ENCODE measurements at regions not wholly inside any gene's neighbourhood (a gene's known extent, or its start where the extent isn't known, plus 50 kb on each side); places are given as distances from the start of the nearest gene placed in this dataset.
A peak's percentile ranks its signal among the peaks of the same experiment; 100 is the strongest.

DNA sequence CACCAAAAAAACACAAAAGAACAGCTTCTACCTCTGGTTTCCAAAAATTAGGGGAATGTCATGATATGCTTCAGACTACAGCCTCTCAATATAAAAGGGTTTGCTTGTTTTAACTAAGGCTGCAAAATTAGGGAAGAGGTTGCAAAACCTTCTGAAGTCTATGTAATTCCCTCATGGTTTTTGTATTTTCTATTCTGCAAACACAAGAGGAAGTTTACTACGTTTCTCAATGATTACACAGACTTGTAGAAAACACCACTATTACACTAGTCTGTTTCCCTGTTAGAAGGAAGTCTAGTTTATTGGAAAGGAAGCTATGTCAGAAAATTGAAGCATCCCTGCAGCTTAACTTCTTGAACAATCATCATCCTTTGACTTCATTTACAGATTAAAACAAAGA lies 229.7 kb upstream of the FMN2 start:
- DNase-seq (ENCODE audit: low spot score in 2 of 2), result no peak
- FAIRE-seq, result no peak

DNA sequence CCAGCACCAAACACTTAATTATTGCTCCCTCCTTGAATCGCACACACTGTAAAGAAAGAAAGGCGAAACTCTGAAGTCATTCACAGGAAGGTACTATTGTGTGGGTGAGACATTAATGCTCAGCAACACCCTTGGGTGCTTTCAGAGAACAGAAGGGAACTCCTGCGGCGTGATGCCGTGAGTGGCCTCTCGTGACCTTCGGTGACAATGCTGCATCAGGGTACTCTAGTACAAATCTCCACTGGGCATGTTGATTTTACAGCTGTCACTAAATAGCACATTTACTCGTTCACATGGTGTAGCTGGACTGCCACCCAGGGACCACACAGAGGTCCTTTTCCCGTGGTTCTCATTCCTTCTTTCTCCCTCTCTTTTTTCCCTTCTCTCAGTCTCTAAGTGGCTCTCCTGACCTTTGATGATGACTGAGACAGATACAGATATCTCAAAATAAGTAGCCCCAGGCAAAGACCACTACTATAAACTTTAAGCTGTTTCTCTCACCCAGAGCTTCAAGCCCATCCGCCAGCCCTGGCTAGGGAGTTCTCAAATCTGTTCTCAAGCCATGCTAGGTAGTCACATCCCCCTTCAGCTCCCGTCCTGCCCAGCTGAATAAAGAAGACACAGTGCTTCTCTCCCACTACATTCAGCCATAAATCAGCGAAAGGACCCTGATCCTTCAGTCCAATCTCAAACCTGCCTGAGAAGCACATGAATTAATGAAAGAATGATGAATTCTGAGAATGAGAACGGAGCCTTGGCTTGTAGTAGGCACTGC lies 223.4 kb upstream of the FMN2 start:
- FAIRE-seq (no peak), DNase-seq (ENCODE audit: low spot score in 2 of 2) (no peak)

DNA sequence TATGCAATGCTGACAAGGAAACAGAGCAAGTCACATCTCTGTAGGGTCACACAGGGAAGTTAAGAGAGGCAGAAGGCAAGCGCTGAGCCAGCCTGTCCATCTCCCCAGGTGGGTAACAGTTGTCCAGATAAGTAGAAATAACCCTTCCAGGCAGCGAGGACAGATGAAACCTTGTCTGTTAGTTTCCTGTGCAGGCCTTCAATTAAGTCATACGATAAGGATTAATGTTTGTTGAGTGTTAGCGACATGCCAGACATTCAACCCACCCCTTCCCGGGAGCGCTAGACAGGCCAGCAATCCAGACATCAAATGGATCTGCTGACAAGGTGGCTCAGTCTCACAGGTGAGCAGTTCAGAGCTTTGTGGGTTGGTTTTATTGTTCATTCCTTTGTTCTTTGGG lies 221.5 kb upstream of the FMN2 start:
- no peak for FAIRE-seq
- DNase-seq (ENCODE audit: low spot score in 2 of 2), result no peak

DNA sequence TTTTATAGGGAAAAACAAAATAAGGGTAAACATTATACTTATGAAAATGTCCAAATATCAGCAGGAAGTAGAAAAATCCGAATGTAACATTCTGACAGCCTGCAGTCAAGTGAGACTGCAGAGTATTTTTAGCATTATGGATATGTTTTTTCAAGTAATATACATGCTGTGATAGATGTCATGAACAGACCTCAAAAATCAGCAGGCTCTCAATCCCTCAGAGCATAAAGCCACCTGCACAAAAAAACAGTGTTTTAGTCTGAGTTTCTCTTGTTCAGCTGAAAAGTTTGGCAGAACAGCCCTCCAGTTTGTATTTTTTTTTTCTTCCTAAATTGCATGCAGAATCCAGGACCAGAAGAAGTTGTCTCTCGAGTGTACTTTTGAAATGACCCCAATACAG lies 219.1 kb upstream of the FMN2 start:
- FAIRE-seq (no peak), DNase-seq (ENCODE audit: low spot score in 2 of 2) (no peak)

DNA sequence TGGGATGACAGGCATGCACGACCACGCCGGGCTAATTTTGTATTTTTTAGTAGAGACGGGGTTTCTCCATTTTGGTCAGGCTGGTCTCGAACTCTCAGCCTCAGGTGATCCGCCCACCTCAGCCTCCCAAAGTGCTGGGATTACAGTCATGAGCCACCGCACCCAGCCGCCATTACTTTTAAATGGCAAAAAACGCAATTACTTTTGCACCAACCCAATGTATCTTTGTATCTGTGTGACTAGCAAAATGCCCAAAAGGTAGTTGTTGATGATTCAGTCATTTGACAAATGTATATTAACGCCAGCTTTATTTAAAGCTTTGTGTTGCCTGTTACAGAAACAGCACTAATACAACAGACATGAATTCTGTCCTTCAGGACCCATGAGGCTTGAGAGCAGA lies 216.9 kb upstream of the FMN2 start:
- no peak for FAIRE-seq
- DNase-seq (ENCODE audit: low spot score in 2 of 2), result no peak

DNA sequence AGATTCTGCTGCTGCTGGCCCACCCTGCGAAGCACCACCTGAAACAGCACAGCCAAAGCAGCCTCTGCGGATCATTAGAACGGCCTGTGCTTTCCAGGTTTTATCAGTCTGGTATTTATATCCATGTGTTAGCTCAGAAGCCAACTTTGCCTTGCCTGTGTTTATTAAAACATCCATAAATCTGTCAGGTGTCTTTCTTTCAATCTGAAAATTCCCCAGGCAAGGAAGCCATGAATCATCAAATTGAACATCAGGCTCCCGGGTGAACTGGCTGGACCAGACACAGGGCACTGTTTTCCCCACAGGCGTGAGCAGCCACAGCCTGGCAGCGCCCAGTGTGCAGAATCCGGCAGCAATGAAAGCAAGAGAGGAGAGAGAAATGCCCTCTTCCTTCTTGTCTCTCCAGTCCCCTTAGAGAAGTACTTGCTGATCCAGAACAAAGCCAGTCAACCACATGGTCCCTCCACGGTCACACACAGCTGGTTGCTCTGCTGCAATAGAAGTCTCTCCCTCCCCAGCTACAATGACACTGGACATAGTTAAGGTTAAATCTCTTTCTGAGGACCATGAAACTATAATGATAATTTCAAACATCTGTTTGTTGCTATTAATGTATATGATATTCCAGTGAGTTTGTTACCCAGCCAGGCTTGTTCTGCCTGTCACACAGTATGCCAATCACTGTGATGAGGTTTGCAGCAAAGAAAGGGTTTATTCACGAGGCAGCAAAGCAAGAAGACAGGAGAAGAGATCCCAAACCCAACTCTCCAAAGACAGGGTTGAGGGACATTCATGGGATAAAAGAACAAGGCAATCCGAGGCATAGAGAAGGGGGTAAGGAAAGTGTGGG lies 212.1 kb upstream of the FMN2 start:
- DNase-seq (ENCODE audit: low spot score in 2 of 2), result no peak
- no peak for FAIRE-seq

DNA sequence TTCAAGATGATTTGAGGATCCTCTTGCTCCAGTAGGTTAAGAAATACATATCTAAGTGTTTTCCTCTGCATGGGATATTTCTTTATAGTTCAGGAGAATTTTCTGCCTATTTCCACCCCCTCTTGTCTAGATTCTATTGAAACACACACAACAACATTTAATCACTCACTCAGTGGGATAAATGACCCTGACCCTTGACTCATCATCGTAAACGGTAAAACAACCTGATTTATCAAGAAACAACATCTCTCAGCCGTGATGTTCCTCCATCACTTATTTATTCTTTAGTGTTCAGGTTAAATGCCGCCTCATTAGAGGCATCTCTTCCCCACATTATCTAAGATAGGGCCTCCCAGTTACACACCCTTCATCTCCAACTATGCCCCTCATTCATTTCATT lies 208.7 kb upstream of the FMN2 start:
- FAIRE-seq, result no peak
- no peak for DNase-seq (ENCODE audit: low spot score in 2 of 2)

DNA sequence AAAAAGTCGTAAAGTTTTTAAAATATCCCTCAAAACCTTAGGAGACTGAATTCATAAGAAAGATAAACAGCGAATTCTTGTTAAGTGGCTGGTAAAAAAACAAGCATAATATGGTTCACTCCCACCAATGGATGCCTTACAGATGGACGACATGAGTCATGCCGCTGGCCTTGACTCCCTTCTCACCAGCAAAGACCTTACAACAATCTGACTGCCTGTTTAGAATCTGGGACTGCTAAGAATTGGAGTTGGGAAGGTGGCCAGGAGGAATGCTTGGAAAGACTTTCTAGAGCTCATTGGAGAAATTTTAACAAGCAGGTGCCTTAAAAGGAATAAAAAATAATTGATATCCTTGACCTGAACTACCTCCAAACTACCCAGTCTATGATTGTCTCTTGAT lies 206.9 kb upstream of the FMN2 start:
- DNase-seq (ENCODE audit: low spot score in 2 of 2) (no peak), FAIRE-seq (no peak)

DNA sequence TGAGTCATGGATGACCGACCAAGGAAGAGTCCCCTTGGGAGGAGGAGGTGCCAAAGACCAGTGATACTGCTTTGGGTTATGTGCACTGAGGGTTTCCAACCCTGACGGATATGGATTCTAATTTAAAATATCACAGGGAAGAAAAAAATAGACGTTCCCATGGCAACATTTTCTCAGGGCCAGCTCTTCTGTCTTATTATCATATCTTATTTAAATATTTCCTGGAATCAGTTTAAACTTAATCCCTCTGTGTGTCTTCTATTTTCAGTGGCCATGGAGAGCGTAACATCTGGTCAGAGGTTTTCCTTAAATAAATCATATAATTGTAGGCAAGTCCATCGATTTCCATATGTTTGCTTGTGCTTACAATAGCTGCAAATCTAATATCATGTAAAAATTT lies 205.4 kb upstream of the FMN2 start:
- FAIRE-seq (no peak), DNase-seq (ENCODE audit: low spot score in 2 of 2) (no peak)

DNA sequence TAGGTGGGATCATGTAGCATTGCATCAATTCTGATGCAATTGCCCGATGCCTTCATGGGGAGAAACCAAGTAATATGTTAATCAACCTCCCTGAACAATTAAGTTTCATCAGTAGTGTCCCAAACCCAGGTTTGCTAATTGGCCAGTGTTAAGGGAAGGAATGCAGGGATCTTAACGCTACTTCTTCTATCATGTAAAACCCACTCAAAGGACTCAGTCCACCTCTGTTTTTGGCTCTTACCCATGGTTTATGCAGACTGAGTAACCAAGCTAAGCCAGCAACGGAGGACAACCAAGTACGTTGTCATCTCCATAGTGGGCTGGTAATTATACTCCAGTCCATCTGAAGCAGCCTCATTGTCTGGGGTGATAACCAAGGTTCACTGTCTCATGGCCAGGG lies 203.0 kb upstream of the FMN2 start:
- DNase-seq (ENCODE audit: low spot score in 2 of 2) (no peak), FAIRE-seq (no peak)

DNA sequence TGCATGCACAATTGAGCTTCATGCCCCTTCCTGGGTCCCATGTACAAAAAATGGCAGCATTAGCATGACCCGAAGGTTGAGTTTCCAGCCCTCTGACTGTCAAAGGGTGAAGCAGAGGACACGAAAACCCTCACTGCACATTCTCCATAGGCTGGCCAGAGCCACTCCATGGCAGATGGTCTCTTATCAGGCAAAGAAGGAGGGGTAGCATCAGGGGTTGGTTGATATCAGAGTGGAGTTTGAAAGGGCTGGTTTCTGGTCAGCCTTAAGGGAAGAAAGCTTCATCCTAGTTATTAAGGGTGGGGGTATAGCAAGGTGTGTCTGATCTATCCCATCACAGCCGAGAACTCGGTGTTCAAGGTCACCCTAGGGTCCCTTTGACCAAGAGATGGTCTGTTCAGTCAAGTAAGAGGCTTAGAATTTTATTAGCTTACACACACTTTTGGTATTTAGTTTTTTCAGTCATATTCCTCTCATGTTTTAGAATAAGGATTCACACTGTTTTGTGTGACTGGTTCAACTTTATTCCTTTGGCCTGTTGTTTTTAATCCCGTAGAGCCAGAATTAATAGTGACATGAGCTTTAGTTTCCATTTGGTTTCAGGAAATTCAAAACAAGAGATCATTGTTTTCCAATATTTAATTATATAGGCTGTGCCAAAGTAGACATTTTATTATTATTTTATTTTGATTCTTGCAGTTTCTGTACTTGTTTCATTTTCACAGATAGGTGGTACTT lies 199.9 kb upstream of the FMN2 start:
- FAIRE-seq (no peak), DNase-seq (ENCODE audit: low spot score in 2 of 2) (no peak)

DNA sequence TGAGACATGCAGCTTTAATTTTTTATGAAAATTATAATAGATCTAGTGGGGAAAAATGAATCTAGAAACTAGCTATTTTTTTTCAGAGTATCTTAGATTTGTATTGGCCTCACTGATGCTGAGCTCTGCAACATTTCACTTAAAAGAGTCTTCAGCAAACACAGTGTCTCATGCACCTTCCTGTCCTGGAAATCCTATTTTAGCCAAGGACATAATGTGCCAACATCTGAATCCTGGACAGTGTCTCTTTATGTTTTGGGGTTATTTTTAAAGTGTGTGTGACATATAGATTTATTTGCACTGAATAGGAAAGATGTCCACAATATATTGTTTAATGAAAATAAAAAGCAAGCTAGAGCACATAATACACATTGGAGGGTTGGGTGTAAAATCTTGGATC lies 199.1 kb upstream of the FMN2 start:
- FAIRE-seq, result no peak

DNA sequence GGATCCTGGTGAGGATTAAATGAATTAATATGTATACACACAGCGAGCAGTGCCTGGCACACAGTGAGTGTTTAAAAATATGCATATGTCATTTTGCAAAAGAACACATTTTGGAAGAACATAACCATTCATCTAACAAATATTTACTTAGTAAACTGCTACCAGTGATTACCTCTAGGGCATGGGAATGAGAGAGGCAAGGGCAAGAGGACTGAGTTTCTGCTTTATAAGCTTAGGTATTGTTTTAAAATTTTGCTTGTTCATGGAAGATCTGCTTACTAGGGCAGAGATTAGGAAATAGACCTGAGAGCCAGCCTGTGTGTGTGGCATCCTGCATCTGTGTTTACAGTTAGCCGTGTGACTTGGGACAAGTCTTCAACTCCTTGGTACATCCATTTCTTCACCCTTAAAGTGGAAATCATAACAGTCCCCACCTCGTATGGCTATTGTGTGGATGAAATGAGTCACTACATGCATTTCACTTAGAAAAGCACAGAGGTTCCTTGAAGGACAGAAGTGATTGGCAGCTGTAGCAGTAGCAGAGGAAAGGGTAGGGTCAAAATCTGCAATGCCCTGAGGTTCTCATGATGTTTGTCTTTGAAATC lies 198.5 kb upstream of the FMN2 start:
- DNase-seq (ENCODE audit: low spot score in 2 of 2) (no peak), FAIRE-seq (no peak)

More for the DNA sequence above, 199.1 kb upstream of the FMN2 start:
- no peak for DNase-seq (ENCODE audit: low spot score in 2 of 2)

DNA sequence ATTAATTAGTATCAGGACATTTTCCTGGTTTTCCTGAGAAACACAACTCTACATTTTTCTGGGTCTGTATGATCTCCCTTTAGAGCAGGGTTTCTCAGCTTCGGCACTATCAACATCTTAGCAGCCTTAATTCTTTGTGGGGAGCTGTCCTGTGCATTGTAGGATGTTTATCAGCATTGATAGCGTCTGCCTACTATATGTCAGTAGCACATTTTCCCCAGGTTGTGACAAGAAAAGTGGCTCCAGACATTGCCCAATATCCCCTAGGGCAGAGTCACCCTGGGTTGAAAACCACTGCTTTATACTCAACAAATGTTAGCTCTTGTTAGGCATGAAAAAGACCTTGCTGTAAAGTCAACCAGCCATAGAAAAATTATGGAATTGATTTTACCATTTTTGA lies 195.1 kb upstream of the FMN2 start:
- DNase-seq (ENCODE audit: low spot score in 2 of 2), result no peak

DNA sequence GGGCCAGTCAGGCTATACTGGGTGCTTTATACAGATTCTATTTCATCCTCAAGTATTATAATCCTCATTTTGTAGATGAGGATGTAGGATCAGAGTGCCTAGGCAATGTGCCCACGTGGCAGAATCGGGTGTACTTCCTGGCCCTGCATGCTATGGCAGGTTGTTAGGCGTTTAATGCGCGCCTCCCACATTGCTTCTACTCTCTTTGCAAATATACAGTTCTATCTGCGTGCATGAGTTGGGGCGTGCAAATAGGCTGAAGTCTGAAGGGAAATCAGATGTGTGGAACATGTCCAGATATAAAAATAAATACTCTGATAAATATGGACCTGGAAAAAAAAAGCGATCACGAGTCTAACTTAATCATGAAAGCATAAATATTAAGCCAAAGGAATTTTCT lies 194.7 kb upstream of the FMN2 start:
- DNase-seq (ENCODE audit: low spot score in 2 of 2) (no peak), FAIRE-seq (no peak)

More for the DNA sequence above, 195.1 kb upstream of the FMN2 start:
- FAIRE-seq, result no peak

DNA sequence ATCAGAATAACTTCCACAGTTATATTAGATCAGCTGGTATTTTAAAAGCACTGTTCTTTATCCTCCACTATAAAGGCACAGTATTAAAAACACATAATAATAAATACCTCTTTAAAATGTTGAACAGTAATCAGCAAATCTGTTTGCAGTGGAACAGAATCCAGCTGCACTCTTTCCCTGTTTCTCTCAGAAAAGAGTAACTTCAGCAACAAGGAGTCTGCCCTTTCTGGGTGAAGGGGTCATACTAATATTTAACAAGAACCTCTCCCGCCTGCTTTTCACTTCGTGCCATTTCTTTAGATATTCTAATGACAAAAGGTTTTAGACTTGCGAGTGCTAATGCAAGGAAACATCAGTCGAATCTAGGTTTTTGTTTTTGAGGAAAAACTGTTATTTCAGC lies 194.2 kb upstream of the FMN2 start:
- no peak for DNase-seq (ENCODE audit: low spot score in 2 of 2)
- FAIRE-seq, result no peak

DNA sequence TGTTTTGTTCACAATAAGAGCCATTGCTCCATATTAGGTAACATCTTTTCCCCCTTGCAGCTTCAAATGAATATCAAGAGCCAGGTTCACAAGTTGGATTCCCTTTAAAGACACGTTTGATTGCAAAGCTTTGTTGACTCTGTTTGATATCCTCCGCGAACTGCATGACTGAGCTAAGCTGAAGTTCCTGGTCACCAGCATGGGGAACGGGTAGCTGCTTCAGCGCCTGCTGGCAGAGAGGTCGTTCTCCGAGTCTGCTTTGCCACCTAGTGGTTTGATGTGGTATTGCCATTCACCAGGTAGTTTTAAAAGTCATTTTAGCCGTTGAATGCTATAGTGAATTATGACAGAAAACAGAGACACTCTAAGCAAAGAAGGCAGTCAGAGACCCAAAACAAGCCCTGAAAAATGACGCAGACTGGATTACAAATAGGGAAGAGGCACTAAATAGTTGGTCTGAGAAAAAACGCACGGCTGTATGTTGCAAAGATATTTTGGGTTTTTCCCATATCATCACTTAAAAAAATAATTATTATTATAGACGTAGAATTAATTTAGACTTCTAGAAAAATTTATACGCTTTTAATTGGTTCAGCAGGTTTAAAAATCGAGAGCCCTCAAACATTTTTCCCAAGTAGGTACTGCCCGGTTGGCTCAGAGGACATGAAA lies 193.5 kb upstream of the FMN2 start:
- FAIRE-seq (peak; percentile 81), DNase-seq (ENCODE audit: low spot score in 2 of 2) (peak; percentile 41 to 55)

DNA sequence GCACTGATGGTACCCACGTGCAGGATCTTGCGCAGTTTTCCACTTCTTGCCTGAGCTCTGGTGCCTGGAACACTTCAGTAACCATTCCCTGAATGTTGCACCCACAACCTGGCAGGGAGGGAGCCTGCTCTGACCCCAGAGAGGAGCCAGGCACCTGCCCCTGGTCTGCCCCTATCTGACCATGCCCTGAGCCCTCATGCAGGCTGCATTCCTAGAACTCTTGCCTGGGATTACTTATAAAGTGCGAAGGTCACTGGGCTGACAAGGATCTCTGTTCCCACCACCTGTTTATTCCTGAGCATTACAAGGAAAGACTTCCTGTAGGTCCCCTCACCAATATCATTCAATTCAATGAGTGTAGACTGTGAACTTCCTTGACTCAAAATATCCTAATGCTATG lies 191.9 kb upstream of the FMN2 start:
- FAIRE-seq (no peak), DNase-seq (ENCODE audit: low spot score in 2 of 2) (no peak)

DNA sequence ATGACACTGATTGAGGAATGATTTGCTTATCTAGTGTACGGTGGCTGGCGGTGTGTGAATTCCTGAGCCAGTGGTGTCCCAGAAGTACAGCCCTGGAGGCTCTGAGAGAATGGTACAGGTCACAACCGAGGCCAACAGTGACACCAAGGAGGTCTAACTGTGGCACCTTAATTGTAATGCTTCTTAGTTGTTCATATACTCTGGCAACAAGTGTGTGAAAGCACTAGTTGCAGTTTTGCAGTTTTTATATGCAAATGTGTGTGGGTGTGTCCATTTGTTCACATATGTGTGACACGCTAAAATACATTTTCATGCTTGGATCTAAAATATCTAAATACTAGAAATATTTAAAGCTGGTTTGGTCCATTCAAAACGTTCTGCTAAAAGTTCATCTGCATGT lies 185.3 kb upstream of the FMN2 start:
- DNase-seq (ENCODE audit: low spot score in 2 of 2) (no peak), FAIRE-seq (no peak)

DNA sequence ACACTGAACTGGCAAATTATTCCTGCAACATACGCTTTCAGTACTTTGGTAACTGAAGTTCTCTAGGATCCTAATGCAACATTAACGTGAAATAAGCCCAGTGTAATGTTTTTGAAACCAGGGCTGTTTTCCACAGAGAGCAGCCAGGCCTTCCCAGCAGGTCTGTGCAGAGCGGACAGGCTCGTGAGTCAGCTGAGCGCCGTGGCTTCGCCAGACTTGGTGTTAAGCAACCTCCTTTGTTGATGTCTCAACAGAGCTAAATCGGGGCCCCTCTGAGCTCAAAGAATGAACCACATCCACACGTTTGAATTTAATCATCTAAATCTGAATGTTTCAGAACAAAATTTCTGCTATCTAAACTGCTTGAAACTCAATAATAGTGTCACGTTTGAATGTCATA lies 181.8 kb upstream of the FMN2 start:
- DNase-seq (ENCODE audit: low spot score in 2 of 2) (no peak), FAIRE-seq (no peak)

Measured in frontal cortex (tissue), 3 donors.